Right kidney (tissue), 1 donor: ENCODE measurements at regions not wholly inside any gene's neighbourhood (a gene's known extent, or its start where the extent isn't known, plus 50 kb on each side); places are given as distances from the start of the nearest gene placed in this dataset.
"Not testable (repeated sequence)": the region's sequence is repeated elsewhere in the genome, so short reads cannot be mapped to it uniquely, and the experiment has no call there.

ENCODE experiments used
- DNase-seq: peaks from one replicate; pipeline ENCODE4 v3.0.0-alpha.2; 2016

GRCh38 chr2:64743739-64744330 lies 90.1 kb upstream of the SERTAD2 start:
- no peak for DNase-seq

- no peak for DNase-seq
Measured at GRCh38 chr2:64745562-64745961, 91.8 kb upstream of the SERTAD2 start.

GRCh38 chr2:64747690-64748091 lies 94.0 kb upstream of the SERTAD2 start:
- not testable (repeated sequence) for DNase-seq

DNA sequence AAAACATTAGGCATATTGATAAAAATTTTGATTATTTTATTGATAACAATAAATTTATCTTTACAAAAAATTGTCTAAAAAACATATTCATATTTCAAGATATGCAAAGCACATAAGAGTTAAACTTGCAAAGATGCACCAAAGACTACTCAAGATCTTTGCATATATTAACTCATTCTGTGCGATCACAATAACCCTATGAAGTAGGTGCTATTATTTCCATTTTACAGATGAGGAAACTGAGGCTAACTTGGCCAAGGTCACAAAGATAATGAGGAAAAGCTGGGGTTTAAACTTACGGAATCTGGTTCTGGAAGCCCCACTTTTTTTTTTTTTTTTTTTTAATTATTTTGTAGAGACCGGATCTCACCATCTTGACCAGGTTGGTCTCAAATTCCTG lies 94.4 kb upstream of the SERTAD2 start:
- no peak for DNase-seq

GRCh38 chr2:64748561-64748960 lies 94.8 kb upstream of the SERTAD2 start:
- DNase-seq: no peak

DNA sequence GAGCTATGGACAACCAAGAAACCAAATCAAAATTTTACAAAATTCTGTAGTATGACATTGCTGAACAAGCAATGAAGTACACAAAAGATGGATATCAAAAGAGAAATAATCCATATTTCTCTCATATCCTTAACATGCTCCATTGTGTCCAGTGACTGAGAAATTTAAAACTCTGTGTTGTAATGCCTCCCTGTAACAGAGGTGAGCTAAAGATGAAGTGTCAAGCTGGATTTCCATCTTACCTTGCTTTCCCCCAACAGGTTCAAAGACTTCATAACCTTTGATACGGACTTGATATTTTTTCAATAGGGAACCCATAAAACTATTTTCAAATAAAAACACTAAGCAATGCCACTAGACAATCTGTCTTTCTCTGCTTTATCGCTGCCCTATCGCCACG lies 95.7 kb upstream of the SERTAD2 start:
- DNase-seq: no peak

DNA sequence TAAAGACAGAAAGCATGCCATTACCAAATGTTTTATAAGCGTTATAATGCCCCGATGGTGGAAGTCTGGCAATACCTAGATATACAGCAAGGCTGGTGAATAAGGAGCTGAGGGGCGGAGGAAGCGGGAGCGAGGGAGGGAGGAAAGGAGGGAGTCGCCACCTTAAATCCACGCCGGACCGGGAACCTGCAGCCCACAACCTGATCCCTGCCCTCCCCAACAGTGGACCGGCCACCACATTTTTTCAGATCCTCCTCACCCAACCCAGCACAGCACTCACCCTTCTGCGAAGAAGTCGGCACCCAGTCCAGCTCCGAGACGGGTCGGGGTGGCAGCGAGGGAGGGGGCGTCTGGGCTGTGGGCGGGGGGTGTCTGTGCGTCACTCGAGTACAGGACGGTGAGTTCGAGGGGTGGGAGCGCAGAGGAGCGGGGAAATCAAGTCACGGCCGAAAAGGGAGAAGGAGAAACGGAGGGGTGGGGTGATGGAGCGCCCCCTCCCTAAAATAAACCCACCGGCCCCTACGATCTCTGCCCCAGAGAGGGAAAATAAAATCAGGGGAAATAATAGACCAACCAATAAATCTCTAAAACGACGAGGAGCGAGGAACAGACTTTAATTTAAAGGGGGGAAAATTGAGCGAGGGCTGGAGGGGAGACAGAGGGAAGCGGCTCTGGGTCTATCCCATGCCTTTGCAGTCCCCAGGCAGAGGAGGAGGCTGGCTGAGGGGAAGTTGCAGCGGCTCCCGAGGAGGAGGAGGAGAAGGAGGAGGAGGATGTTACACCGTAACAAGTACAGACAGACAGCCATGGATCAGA lies 96.5 kb upstream of the SERTAD2 start:
- peak; percentile 94 for DNase-seq

GRCh38 chr2:64750817-64751285 lies 97.1 kb upstream of the SERTAD2 start:
- no peak for DNase-seq

GRCh38 chr2:64751286-64752260 lies 97.9 kb upstream of the SERTAD2 start:
- DNase-seq: peak; percentile 98

DNA sequence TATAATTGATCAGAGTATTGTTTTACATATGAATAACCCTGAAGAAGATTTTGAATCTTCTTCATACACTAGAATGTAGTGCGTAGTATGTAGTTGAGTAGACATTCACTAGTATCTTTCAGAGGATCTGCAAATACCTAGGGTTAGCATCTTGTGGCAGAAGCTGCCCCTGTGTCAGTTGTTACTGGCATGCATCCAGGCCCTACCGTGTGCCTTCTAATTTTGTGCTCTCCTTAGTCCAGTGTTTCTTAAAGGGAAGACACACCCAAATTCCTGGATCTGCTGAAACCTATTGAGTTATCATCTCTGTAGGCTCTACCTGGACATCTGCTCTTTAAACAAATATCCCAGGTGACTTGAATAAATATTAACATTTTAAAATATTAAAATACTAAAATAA lies 99.7 kb upstream of the SERTAD2 start:
- no peak for DNase-seq

DNA sequence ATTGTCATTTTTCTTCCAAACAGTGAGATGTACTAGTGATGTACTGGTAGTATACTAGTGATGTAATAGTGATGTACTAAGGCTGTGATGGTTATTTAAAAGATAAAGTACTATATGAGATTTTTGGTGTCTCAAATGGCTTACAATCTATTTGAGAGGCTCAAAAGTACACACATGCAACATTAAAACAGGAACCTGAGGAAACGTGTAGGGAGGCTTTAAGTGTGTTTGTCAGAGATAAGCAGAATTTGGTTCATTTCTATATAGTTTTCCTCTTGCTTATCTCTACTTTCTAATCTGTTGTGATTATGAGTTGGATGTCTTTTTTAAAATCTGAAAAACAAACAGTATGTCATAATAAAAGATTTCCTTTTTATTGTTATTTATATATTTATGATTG lies 100.9 kb upstream of the SERTAD2 start:
- DNase-seq: no peak

- DNase-seq: no peak
Measured at GRCh38 chr2:64757126-64757525, 103.4 kb upstream of the SERTAD2 start.

DNA sequence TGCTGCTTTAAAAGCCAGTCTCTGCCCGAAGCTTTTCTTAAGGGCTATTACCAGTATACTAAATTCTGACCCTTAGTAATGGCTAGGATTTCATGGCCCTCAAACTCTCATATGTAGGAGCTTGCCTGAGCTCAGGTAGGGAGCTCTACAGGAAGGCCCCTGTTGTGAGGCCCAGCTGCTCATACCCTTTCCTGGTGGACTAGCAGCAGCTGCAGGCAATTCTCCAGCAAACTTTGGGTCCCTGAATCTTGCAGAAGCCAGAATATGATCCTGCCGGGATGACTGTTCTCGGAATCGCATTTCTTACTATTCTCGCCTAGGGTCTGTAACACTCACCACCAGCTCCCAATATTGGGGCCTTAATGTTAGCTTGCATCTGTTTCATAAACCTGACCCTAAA lies 106.4 kb upstream of the SERTAD2 start:
- no peak for DNase-seq

GRCh38 chr2:64762301-64762997 lies 108.7 kb upstream of the SERTAD2 start:
- no peak for DNase-seq

- no peak for DNase-seq
Measured at GRCh38 chr2:64763126-64763525, 109.4 kb upstream of the SERTAD2 start.

DNA sequence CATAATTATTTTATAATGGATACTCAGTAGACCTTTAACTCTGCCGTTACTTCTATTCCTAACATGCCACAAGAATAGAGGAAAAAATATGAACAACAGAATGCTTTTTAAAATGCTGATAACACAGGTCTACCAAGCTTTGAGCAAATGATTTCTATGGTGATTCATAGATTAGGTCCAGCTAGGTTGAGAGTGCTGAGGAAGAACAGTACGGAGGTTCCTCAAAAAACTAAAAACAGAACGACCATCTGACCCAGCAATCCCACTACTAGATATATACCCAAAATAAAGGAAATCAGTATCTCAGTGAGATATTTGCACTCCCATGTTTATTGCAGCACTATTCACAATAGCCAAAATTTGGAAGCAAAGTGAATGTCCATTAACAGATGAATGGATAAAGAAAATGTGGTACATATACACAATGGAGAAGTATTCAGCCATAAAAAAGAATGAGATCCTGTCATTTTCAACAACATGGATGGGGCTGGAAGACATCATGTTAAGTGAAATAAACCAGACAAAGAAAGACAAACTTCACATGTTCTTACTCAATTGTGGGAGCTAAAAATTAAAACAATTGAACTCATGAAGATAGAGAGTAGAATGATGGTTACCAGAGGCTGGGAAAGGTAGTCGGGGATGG lies 111.6 kb upstream of the SERTAD2 start:
- DNase-seq: no peak

- DNase-seq: no peak
Measured at GRCh38 chr2:64766841-64767669, 113.3 kb upstream of the SERTAD2 start.

DNA sequence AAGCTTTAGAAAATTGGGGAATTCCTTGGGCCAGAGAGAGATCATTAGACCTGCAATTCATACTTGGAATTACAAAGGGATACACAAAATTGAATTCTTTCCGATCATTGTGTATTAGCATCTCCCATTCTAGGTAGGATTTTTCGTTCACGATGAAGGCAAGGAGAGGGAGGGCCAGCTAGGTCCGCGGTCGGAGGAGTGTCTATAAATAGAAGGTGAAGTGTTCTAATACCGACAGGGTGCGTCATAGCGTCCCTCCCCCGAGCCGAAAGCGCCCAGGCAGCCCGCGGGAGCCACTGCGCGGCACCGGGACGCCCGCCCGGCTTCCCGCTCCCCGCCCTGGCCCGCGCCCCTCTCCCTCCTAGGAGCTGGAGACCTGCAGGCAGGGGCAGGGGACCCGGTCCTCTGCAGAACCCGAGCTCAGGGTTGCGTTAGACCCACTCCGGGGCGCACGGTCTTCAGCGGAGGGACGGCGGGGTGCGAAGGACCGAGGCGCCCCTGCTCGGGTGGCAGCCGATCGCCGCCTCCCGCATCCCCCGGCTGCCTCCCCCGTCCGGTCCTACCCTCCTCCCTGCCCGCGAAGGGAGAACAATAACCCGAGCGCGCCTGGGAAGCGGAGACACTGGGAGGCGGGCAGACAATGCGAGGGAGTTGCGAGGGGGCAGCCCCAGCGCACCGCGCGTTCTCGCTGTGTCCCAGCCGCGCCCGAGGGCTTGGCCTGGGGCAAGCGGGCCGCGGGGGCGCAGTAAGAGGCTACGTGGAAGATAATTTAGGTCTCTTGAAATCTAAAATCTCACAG lies 114.2 kb upstream of the SERTAD2 start:
- DNase-seq: peak; percentile 92

GRCh38 chr2:64768491-64769005 lies 114.8 kb upstream of the SERTAD2 start:
- no peak for DNase-seq
